Astrocyte (in vitro differentiated cells and primary cell): ENCODE measurements at regions not wholly inside any gene's neighbourhood (a gene's known extent, or its start where the extent isn't known, plus 50 kb on each side); places are given as distances from the start of the nearest gene placed in this dataset.

ENCODE experiments used
- DNase-seq: peaks from one replicate; pipeline ENCODE4 v3.0.0-alpha.2; 2010; ENCODE audit warnings: low read depth
- FAIRE-seq: peaks from 2 replicates; lab custom pipeline; 2011; peaks lifted over from hg19 to GRCh38; lab: Jason Lieb, UNC
- H2AFZ ChIP-seq: 2 replicates; pipeline ENCODE4 v1.6.0; 2012; ENCODE audit warnings: low read depth, low read length, inconsistent platforms
- H3K27ac ChIP-seq: 2 replicates; pipeline ENCODE4 v1.5.1; 2011; ENCODE audit warnings: low read depth, low read length, inconsistent platforms
- H3K27me3 ChIP-seq: 2 replicates; pipeline ENCODE4 v1.6.0; 2011; ENCODE audit warnings: low read length, inconsistent platforms; ENCODE audit not compliant: insufficient read depth
- H3K36me3 ChIP-seq: 2 replicates; pipeline ENCODE4 v1.5.1; 2011; ENCODE audit warnings: low read length, inconsistent platforms; ENCODE audit not compliant: insufficient read depth
- H3K4me1 ChIP-seq: 2 replicates; pipeline ENCODE4 v1.5.1; 2011; ENCODE audit warnings: low read length, inconsistent platforms; ENCODE audit not compliant: insufficient read depth
- H3K4me2 ChIP-seq: 2 replicates; pipeline ENCODE4 v1.6.0; 2012; ENCODE audit warnings: low read length, inconsistent platforms
- H3K4me3 ChIP-seq: 2 replicates; pipeline ENCODE4 v1.5.1; 2011; ENCODE audit warnings: low read depth, mild to moderate bottlenecking, low read length, inconsistent platforms; ENCODE audit not compliant: insufficient read depth
- H3K79me2 ChIP-seq: 2 replicates; pipeline ENCODE4 v1.6.0; 2012; ENCODE audit warnings: mild to moderate bottlenecking, low read length, inconsistent platforms; ENCODE audit not compliant: insufficient read depth
- H3K9ac ChIP-seq: 2 replicates; pipeline ENCODE4 v1.6.0; 2012; ENCODE audit warnings: mild to moderate bottlenecking, low read length, inconsistent platforms
- H3K9me3 ChIP-seq: 2 replicates; pipeline ENCODE4 v1.5.1; 2012; ENCODE audit warnings: low read depth, mild to moderate bottlenecking, low read length, inconsistent platforms; ENCODE audit not compliant: insufficient read depth
- H4K20me1 ChIP-seq: 2 replicates; pipeline ENCODE4 v1.6.0; 2012; ENCODE audit warnings: low read length, inconsistent platforms; ENCODE audit not compliant: insufficient read depth
- H3K27ac Mint-ChIP-seq: one replicate; pipeline ENCODE4 v1.8.0; 2021; ENCODE audit warnings: mild to moderate bottlenecking, mixed read lengths; ENCODE audit not compliant: unreplicated experiment
- H3K27me3 Mint-ChIP-seq: one replicate; pipeline ENCODE4 v1.8.0; 2021; ENCODE audit warnings: low read depth, mixed read lengths; ENCODE audit not compliant: unreplicated experiment
- H3K36me3 Mint-ChIP-seq: one replicate; pipeline ENCODE4 v1.8.0; 2021; ENCODE audit warnings: low read depth, mixed read lengths; ENCODE audit not compliant: unreplicated experiment
- H3K4me1 Mint-ChIP-seq: one replicate; pipeline ENCODE4 v1.8.0; 2021; ENCODE audit warnings: low read depth, mixed read lengths; ENCODE audit not compliant: unreplicated experiment
- H3K4me3 Mint-ChIP-seq: one replicate; pipeline ENCODE4 v1.8.0; 2021; ENCODE audit warnings: mild to moderate bottlenecking, moderate library complexity, mixed read lengths; ENCODE audit not compliant: unreplicated experiment
- H3K9me3 Mint-ChIP-seq: one replicate; pipeline ENCODE4 v1.8.0; 2021; ENCODE audit warnings: mild to moderate bottlenecking, mixed read lengths; ENCODE audit not compliant: unreplicated experiment
- CTCF ChIP-seq: IDR thresholded peaks from 2 replicates; pipeline ENCODE4 v1.5.1; 2011; ENCODE audit warnings: low read depth, mild to moderate bottlenecking, inconsistent platforms, low read length, moderate library complexity; ENCODE audit not compliant: insufficient read depth
- EZH2 ChIP-seq: IDR thresholded peaks from 2 replicates; pipeline ENCODE4 v1.6.1; 2012; ENCODE audit warnings: mild to moderate bottlenecking, low read length, inconsistent platforms; ENCODE audit not compliant: insufficient read depth

- H3K27me3 Mint-ChIP-seq: no peaks in the 10 kb centered on the region
- no peak overlapping the region for H3K9ac ChIP-seq
- no peaks in the 10 kb centered on the region for H3K4me1 Mint-ChIP-seq
- FAIRE-seq (no peak), DNase-seq (no peak)
- H3K9me3 ChIP-seq: no peaks in the 10 kb centered on the region
- no peaks in the 10 kb centered on the region for H3K27me3 ChIP-seq
- H3K36me3 ChIP-seq: no peaks in the 10 kb centered on the region
- H3K27ac Mint-ChIP-seq: no peak overlapping the region
- H3K4me1 ChIP-seq: no peaks in the 10 kb centered on the region
- no peak overlapping the region for H3K4me2 ChIP-seq
- no peak overlapping the region for H2AFZ ChIP-seq
- no peak overlapping the region for H3K27ac ChIP-seq
- H3K79me2 ChIP-seq: no peaks in the 10 kb centered on the region
- no peak overlapping the region for H3K4me3 ChIP-seq
- no peaks in the 10 kb centered on the region for H3K36me3 Mint-ChIP-seq
- no peaks in the 10 kb centered on the region for H4K20me1 ChIP-seq
- peaks cover 10% of the 10 kb centered on the region for H3K9me3 Mint-ChIP-seq
- no peak overlapping the region for H3K4me3 Mint-ChIP-seq
- no peak for TF ChIP-seq EZH2
- TF ChIP-seq CTCF: no peak
These were observed 475.8 kb upstream of the TMEM132C start for GRCh38 chr12:127791217-127791616.

GRCh38 chr12:127797918-127798317 lies 469.1 kb upstream of the TMEM132C start:
- Mint-ChIP-seq H3K4me1 (no peaks in the 10 kb centered on the region), H3K27ac (no peak overlapping the region), H3K4me3 (no peak overlapping the region), H3K9me3 (peaks cover 6% of the 10 kb centered on the region), H3K27me3 (no peaks in the 10 kb centered on the region), H3K36me3 (no peaks in the 10 kb centered on the region)
- H3K4me3 ChIP-seq: no peak overlapping the region
- DNase-seq (no peak), FAIRE-seq (no peak)
- H3K36me3 ChIP-seq: no peaks in the 10 kb centered on the region
- H3K79me2 ChIP-seq: no peaks in the 10 kb centered on the region
- no peak for TF ChIP-seq EZH2
- no peak for TF ChIP-seq CTCF
- H3K4me2 ChIP-seq: no peak overlapping the region
- H3K9ac ChIP-seq: no peak overlapping the region
- no peaks in the 10 kb centered on the region for H3K9me3 ChIP-seq
- H3K27ac ChIP-seq: no peak overlapping the region
- no peaks in the 10 kb centered on the region for H4K20me1 ChIP-seq
- no peaks in the 10 kb centered on the region for H3K4me1 ChIP-seq
- no peaks in the 10 kb centered on the region for H3K27me3 ChIP-seq
- H2AFZ ChIP-seq: no peak overlapping the region

GRCh38 chr12:127802271-127802670 lies 464.7 kb upstream of the TMEM132C start:
- Histone ChIP-seq H3K9ac (no peak overlapping the region), H3K4me1 (no peaks in the 10 kb centered on the region), H3K27me3 (no peaks in the 10 kb centered on the region), H3K4me2 (no peak overlapping the region), H3K9me3 (no peaks in the 10 kb centered on the region), H3K4me3 (no peak overlapping the region), H2AFZ (no peak overlapping the region), H3K79me2 (no peaks in the 10 kb centered on the region), H3K36me3 (no peaks in the 10 kb centered on the region), H3K27ac (no peak overlapping the region), H4K20me1 (no peaks in the 10 kb centered on the region)
- FAIRE-seq: no peak
- H3K9me3 Mint-ChIP-seq: peaks cover 4% of the 10 kb centered on the region
- no peaks in the 10 kb centered on the region for H3K36me3 Mint-ChIP-seq
- H3K4me1 Mint-ChIP-seq: no peaks in the 10 kb centered on the region
- no peak for TF ChIP-seq CTCF
- no peak for TF ChIP-seq EZH2
- no peaks in the 10 kb centered on the region for H3K27me3 Mint-ChIP-seq
- H3K27ac Mint-ChIP-seq: no peak overlapping the region
- H3K4me3 Mint-ChIP-seq: no peak overlapping the region
- DNase-seq: no peak
